ENCODE measurements at regions not wholly inside any gene's neighbourhood (a gene's known extent, or its start where the extent isn't known, plus 50 kb on each side); places are given as distances from the start of the nearest gene placed in this dataset.
"Not testable (repeated sequence)": the region's sequence is repeated elsewhere in the genome, so short reads cannot be mapped to it uniquely, and the experiment has no call there.

DNA sequence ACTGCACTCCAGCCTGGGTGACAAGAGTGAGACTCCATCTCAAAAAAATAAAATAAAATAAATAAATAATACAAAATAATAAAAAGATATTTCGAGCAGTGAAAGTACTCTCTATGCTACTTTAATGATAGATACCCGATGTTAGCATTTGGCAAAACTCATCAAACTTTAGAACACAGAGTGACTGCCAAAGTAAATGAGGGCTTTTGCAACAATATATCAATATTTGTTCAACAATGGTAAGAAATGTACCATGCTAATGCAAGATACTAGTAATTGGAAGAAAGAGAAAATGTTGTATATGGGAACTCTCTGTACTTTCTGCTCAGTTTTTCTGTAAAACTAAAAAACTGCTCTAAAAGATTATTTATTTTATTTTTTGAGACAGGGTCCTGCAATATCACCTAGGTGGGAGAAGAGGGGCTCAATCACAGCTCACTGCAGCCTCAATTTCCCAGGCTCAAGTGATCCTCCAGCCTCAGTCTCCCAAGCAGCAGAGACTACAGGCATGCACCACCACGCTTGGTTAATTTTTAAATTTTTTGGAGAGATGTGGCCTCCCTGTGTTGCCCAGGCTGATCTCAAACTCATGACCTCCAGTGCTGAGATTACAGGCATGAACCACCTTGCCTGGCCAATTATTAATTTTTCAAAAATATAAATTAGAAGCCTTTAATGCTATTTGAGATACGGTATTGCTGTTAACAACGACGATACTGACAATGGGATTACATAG is 650.5 kb upstream of the NR2F2 start:
- DNase-seq (ENCODE audit: low read depth in 2 of 2), result no peak

DNA sequence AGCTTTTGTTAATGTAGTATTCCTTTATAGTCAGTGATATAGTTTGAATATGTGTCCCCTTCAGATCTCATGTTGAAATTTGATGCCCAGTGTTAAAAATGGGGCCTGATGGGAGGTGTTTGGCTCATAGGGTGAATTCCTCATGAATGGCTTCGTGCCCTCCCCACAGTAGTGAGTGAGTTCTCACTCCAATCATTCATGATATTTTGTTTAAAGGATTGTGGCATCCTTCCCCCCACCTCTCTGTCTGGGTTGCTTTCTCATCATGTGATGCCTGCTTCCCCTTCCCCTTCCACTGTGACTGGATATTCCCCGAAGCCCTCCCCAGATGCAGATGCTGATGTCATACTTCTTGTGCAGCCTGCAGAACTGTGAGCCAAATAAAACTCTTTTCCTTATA is 649.8 kb upstream of the NR2F2 start:
- no peak for DNase-seq (ENCODE audit: low read depth in 2 of 2)

DNA sequence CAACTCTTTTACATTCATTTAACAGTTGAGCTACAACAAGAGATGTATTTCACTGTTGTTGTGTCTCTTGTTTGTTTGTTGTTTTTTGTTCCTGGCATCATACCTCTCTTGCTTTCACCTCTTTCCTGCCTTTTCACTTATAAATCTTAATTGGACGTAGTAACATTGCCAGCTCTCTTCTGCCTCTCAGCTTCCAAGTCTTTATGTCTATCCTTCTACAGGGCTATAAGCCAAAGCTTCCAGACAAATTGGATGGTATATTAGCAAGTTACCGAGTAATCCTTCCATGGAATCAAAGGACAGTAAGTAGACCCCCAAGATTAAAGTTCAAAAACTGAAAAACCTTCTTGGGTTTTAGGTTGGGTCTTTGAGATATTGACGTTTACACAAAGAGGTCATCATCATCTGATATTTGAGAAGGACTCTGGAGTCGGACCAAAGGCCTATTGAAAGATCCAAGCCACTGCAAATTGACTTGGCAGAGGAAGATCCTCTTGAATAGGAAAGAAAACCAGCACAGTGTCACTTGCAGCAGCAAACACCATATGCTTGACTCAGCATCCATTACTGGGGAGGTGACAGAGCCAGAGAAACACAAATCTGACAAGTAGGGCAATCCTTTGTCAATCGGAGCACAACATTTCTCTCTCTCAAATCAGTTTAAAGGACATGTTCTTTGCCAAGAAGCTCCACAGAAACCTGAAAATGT is 648.5 kb upstream of the NR2F2 start:
- no peak for DNase-seq (ENCODE audit: low read depth in 2 of 2)

DNA sequence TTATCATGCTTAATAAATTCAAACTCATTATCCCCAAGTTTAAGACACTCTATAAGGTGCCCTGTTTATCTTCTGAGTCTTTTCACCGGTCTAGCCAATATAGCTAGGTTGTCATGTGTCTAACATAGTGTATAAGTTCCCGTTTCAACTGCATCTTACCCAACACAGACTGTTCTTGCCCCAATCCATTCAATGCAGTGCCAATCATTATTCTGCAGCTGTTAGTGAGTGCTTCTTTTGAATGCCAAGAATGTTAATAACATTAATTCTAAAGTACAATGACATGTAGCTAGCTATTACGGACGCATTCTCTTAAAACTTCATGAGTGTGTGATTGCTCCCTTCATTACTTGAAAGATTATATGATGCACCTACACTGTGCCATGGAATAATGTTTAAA is 646.4 kb upstream of the NR2F2 start:
- DNase-seq (ENCODE audit: low read depth in 2 of 2), result peak in 1 of 2 donors; percentile 37

DNA sequence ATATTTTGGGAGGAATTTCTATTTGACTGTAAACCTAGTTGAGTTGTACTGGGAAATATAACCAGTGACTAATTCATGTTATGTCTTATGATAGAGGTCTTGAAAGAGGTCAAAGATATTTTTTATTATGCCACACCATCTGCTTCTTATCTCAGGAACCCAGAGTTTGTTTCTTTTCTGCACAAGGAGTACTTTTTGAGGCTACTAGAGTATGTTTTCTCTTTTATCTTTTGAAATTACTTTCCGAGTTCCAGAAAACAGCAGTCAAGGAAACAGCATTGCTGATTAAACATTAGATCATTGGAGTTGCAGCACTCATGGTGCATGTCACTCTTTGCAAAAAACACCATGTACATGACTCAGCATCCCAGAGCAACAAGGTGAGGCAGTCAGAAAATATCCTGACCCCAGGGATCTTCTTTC is 645.8 kb upstream of the NR2F2 start:
- peak in 1 of 2 donors; percentile 94 for DNase-seq (ENCODE audit: low read depth in 2 of 2)

DNA sequence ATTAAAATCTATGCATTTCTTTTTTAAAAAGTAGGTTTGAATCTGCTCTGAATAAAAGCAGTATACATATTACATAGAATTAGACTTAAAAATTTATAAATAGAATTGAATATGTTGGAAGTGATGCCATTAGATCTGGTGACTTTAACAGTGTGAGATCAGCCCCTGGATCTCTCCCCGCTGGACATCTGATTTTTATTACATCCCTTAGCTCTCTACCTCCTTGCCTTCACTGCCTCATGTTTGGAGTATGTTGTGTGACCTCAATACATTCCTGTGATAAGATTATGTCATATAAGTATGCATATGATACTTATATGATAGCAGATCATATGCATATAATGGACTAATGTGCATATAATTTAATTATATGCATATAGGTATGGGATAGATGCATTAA is 643.4 kb upstream of the NR2F2 start:
- DNase-seq (ENCODE audit: low read depth in 2 of 2), result no peak

DNA sequence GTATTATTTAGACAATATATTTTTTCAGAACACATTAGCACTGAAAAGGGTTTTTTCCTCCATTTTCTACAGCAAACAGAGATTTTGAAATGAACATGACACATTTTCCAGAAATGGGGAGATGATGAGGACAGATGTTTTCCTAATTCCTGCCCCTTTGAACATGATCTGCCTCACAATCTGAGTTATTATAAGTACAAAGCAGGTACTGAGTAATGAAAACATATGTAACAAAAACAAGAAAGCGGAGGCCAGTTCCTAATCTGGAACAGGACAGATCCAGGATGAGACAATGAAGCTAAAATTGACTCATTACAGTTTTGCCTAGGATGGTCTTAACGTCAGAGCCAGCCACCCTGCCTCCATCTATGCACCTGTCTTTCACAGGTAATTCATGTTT is 642.8 kb upstream of the NR2F2 start:
- DNase-seq (ENCODE audit: low read depth in 2 of 2), result peak in 1 of 2 donors; percentile 32

DNA sequence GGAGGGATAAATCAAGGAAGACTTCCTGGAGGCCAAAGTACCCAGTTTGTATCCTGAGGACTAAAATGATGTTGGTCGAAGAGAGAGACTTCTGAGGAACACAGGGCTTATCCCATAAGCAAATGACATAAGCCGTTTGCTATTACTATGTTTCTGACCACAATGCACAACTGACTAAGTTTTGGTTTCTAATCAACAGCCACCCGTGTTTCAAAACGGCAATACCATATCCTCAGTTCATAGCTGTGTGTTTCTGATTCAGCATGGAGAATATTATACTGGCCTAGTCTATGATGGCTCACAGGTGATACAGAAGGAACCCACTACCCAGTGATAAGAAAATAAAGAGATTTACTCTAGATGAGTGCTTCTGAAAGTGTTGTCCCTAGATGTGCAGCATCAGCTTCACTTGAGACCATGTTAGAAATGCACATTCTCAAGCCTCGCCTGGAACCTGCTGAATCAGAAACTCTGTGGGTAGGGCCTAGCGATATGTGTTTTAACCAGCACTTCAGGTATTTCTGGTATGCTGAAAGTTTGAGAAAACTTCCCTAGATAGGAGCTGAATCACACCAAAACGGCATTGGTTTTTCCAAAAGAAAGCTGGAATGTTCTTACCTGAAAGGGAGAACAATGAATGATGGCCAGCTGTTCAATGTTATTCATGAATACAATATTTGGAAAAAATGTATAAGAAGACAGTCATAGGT is 639.7 kb upstream of the NR2F2 start:
- DNase-seq (ENCODE audit: low read depth in 2 of 2), result no peak

DNA sequence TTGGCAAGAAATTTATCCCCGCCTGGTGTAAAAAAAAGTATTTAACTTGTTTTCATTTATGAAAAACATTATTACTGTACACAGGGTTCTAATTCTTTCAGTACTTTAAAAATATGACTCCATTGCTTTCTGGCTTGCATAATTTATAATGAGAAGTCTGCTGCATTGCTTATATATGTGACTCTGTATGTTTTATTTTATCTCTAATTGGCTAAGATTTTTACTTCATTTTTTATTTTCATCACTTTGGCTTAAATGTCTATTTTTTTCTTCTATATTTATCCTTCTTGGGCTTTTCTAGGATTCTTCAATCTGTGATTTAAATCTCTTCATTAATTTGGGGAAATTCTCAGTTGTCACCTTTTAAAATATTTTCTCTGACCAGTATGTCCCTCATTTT is 636.6 kb upstream of the NR2F2 start:
- DNase-seq (ENCODE audit: low read depth in 2 of 2), result no peak

DNA sequence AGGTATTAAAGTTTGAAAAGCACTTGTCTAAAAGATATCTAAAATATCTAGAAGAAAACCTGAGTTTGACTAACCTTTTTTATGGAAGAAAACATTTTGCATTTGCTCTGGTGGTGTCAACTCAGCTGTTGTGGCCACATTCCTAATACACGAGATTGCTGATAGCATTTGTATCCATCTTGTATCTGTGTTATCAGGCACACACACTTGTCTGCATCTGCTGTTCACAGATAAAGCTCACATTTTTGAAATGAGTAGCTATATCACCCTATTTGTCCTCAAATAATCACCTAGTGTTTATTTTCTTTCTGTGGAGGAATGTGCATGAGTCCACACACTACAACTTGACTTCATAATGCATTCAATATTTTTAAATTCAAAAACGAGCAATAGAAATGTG is 632.3 kb upstream of the NR2F2 start:
- DNase-seq (ENCODE audit: low read depth in 2 of 2), result no peak

DNA sequence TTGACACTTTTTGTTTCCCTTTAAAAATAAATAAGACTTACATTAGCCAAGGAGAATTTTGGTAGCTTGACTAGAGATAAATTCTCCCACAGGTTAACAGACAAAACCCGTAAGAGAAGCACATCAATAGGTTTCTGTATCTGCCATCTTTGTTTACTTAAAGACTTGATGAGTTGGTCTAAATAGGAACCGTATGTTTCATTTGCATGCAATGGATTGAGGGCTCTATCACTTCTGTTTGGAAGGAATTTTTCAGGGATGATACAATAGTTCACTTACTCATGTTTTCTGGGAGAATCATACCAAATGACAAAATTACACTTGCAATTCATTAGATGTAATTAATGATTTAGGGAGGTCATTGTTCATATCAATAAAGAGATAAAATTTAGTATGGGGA is 631.5 kb upstream of the NR2F2 start:
- no peak for DNase-seq (ENCODE audit: low read depth in 2 of 2)

DNA sequence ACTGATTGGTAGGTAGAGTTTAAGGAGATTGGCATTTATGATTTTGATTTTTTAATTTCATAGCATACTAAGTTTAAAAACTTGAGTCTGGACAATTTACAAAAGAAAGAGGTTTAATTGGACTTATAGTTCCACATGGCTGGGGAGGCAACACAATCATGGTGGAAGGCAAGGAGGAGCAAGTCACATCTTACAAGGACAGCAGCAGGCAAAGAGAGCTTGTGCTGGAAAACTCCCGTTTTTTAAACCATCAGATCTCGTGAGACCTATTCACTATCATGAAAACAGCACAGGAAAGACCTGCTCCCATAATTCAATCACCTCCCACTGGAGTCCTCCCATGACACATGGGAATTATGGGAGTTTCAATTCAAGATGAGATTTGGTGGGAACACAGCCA is 630.9 kb upstream of the NR2F2 start:
- DNase-seq (ENCODE audit: low read depth in 2 of 2), result no peak

DNA sequence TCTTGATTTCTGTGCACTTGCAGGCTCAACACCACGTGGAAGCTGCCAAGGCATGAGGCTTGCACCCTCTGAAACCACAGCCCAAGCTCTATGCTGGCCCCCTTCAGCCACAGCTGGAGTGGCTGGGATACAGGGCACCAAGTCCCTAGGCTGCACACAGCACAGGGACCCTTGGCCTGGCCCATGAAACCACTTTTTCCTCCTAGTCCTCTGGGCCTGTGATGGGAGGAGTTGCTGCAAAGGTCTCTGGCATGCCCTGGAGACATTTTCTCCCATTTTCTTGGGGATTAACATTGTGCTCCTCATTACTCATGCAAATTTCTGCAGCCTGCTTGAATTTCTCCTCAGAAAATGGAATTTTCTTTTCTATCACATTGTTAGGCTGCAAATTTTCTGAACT is 629.8 kb upstream of the NR2F2 start:
- DNase-seq (ENCODE audit: low read depth in 2 of 2), result not testable (repeated sequence)

DNA sequence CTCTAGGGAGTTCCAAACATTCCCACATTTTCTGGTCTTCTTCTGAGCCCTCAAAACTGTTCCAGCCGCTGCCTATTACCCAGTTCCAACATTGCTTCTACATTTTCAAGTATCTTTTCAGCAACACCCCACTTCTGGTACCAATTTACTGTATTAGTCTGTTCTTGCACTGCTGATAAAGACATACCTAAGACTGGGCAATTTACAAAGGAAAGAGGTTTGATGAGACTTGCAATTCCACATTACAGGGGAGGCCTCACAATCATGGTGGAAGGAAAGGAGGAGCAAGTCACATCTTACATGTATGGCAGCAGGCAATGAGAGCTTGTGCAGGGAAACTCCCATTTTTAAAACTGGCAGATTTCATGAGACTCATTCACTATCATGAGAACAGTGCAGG is 629.1 kb upstream of the NR2F2 start:
- no peak for DNase-seq (ENCODE audit: low read depth in 2 of 2)

DNA sequence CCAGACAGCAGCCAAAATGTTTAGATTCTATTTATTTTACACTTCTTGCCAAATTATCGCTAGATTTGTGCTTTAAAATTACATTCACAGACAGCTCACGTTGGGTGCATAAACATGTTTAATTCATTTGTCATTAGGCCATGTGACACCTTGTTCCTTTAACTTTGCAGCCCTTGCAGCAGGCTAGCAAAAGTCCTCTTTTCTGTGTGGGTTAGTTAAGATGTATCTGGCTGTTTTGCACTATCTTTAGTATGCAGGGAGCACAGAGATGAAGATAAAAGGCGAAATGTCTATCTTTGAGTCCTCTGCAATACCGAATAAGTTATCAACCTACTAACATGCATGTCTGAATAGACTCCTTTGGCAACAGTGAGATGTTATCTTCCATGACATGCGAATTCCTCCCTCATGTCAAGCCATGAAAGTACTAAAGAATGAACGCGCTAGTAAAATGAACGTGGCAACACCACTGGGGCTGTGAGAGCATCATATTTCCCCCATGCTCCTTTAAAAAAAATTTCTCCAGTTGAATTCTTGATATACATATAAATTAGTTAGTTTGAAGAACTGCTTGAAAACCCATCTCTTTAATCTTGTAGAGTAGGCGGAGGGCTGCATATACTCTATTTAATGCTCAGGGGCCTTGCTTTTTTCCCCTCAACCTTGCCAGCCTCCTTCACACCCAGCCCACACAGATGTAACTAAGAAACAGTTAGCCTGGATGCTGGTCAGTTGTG is 620.4 kb upstream of the NR2F2 start:
- DNase-seq (ENCODE audit: low read depth in 2 of 2), result no peak

DNA sequence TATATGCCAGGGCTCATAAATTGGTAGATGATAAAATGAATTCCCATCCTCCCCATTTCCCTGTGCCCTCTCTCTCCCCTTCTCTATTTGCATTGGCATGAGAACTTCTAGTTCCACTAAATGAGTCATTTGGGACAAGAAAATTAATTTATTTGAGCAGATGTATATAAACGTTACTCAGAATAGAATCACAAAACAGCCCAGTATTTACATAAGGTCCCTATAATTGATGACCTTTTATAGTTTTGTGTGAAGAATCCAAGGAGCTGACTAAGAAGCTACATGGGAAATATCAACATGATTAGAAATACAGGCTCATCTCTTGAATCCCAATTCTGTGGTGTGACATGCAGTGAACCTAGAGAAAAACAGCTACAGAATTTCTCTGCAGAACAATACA is 617.7 kb upstream of the NR2F2 start:
- DNase-seq (ENCODE audit: low read depth in 2 of 2), result no peak

DNA sequence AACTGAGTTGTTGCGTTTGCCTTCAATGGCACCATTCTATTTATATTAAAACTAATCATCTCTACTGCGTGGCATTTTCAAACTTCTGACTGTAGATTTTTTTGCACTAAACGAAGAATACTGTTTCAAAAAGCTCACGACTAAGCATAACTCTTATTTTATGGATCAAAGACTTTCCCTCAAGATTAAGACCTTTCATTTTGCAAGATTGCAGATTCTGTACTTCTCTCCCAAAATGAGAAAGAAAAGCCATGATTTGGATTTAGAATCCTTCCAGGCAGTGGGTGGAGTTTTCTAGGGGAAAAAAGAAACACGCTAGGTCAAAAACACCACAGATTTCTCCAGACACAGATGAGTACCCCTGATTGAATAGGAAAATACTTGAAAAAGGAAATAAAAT is 617.2 kb upstream of the NR2F2 start:
- DNase-seq (ENCODE audit: low read depth in 2 of 2), result no peak

DNA sequence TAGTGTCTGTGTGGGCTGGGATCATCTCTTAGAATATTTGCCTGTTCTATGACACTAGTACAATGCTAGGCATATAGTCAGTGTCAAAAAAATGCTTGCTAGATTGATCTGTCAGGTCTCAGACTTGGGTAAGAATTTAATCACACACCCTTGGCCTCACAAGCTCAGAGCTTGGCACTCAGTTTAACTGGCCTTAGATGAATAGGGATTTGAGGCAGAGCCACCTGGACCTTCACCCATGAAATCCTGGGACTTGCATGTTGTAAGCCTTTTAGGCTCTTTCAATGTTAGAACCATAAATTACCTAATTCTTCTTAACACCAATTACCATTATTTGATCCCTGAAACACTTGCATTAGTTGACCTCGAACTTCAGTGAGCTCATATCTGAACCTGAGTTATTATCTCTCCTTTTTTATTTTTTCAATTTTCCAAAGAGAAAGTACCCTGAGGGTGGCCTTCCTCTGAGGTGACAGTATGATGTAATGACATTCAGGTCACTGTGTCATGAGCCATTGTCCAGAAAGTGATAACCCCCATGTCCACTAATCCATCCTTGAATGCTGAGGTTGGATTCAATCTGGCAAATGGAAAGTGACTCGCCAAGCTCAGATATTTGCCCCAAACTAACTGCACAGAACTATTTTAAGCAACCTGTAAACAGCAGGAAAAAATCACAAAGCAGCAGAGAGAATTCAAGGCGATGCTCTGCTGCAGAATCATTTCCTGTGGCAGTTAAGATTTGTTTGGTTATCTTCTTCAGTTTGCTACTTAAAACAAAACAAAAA is 615.2 kb upstream of the NR2F2 start:
- DNase-seq (ENCODE audit: low read depth in 2 of 2), result peak in 1 of 2 donors; percentile 8

DNA sequence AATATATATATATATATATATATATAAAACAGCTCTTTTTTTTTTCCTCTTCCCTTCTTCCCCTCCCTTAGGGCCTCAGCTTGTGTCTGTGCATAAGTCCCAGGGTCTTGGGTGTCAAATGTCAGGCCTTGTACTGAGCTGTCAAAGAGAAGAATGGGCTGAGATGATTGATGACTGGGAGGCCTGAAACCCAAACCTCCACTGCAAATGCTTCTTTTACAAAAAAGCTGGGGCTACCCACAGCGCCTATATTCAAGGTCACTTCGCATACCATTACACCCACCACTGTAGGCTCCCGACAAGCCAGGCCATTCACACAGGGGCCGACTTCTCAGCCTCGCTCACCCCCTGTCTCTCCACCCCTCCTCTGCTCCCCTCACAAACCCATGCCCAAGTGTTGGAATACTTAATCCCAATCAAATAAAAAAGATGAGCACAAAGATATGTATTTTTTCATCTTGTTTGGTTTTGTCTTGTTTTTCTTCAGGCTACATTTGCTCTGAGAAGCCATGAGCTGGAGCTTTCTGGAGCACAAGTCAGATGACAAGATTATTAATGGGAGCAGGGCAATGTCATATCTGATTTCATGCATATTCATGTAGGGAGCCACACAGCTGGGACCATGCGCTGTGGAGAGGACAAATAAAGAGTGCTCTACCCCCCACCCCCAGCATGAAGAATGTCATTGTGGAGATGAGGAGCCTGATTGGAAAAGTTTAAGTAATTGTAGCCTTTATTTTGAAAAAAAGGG is 614.4 kb upstream of the NR2F2 start:
- no peak for DNase-seq (ENCODE audit: low read depth in 2 of 2)

DNA sequence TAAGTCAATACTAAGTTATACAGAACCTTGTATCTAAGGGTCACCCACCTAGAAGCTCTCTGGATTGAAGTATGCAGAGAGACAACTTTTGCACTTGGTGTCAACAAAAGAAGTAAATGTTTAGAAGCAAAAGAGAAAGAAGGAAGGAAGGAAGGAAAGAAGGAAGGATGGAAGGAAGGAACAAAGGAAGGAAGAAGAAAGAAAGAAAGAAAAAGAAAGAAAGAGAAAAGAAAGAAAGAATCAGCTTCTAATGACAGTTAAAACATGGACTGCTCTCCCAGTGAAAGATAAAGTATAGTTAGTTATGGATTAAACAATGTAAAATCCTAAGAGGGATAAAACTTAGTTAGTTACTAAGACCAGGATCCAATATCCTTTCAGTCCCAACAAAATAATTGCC is 613.8 kb upstream of the NR2F2 start:
- no peak for DNase-seq (ENCODE audit: low read depth in 2 of 2)

Measured in dermis microvascular lymphatic vessel endothelial cell (primary cell).